ENCODE measurements at regions not wholly inside any gene's neighbourhood (a gene's known extent, or its start where the extent isn't known, plus 50 kb on each side); places are given as distances from the start of the nearest gene placed in this dataset.
"Not testable (repeated sequence)": the region's sequence is repeated elsewhere in the genome, so short reads cannot be mapped to it uniquely, and the experiment has no call there.

DNA sequence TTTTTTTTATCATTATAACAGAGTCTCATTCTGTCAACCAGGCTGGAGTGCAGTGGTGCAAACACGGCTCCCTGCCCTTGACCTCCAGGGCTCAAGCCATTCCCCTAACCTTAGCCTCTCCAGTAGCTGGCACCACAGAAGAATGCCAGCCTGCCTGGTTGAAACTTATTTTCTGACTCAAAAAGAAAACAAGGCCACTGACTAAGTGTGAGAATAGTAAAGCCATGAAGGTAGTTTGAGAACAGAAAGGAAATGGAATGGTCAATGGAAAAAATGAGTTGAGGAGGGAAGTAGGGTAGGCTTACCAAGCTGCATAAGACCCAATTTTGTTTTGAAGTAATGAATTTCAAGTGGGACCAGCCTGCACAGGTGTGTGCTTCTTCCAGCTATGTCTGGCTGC, 82.8 kb upstream of the RORB start:
- intact Hi-C loops (cut with DNase I): no loop called here
- 55 to 87% (median 77%) methylated on average over 1 of the region's 1 CpG for WGBS, 4 donors
- H3K27ac ChIP-seq: no peak overlapping the region
- H3K4me3 ChIP-seq: no peak overlapping the region
- no peaks in the 10 kb centered on the region for H3K4me1 ChIP-seq
- TF ChIP-seq, protein P1, sequence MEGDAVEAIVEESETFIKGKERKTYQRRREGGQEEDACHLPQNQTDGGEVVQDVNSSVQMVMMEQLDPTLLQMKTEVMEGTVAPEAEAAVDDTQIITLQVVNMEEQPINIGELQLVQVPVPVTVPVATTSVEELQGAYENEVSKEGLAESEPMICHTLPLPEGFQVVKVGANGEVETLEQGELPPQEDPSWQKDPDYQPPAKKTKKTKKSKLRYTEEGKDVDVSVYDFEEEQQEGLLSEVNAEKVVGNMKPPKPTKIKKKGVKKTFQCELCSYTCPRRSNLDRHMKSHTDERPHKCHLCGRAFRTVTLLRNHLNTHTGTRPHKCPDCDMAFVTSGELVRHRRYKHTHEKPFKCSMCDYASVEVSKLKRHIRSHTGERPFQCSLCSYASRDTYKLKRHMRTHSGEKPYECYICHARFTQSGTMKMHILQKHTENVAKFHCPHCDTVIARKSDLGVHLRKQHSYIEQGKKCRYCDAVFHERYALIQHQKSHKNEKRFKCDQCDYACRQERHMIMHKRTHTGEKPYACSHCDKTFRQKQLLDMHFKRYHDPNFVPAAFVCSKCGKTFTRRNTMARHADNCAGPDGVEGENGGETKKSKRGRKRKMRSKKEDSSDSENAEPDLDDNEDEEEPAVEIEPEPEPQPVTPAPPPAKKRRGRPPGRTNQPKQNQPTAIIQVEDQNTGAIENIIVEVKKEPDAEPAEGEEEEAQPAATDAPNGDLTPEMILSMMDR (IDR thresholded peaks at IDR 0.05): no peak
- no peak for TF ChIP-seq POLR2A (IDR thresholded peaks at IDR 0.05)
- H3K27me3 ChIP-seq: no peaks in the 10 kb centered on the region
- no peaks in the 10 kb centered on the region for H3K9me3 ChIP-seq
- ATAC-seq (no peak), DNase-seq (no peak)
- H3K36me3 ChIP-seq: no peaks in the 10 kb centered on the region

DNA sequence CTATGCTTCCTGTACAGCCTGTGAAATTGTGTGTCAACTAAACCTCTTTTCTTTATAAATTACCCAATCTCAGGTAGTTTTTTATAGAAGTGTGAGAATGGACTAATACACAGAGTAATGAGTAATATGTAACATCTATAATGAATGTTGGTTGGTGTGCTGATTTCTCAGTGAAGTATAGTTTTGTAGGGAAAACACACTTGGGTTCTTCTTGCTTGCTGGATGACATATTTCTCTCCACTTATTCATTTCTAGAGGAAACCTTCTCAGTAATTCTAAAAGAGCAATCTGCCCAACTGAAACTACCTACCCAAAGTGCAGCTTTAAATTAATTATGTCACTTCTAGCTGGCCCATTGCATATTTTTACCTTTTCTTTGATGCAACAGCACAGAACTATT, 81.1 kb upstream of the RORB start:
- no peak for ATAC-seq
- Histone ChIP-seq H3K27me3 (no peaks in the 10 kb centered on the region), H3K36me3 (no peaks in the 10 kb centered on the region), H3K27ac (no peak overlapping the region), H3K4me1 (no peaks in the 10 kb centered on the region), H3K4me3 (no peak overlapping the region), H3K9me3 (no peaks in the 10 kb centered on the region)
- TF ChIP-seq, protein P1 (IDR thresholded peaks at IDR 0.05): no peak
- TF ChIP-seq POLR2A (IDR thresholded peaks at IDR 0.05): no peak
- intact Hi-C loops (cut with DNase I): no loop called here
- no peak for DNase-seq

DNA sequence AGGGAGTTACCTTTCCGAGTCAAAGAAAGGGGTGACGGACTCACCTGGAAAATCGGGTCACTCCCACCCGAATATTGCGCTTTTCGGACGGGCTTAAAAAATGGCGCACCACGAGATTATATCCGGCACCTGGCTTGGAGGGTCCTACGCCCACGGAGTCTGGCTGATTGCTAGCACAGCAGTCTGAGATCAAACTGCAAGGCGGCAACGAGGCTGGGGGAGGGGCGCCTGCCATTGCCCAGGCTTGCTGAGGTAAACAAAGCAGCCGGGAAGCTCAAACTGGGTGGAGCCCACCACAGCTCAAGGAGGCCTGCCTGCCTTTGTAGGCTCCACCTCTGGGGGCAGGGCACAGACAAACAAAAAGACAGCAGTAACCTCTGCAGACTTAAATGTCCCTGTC, 72.6 kb upstream of the RORB start:
- DNase-seq: peak in 1 of 5 donors; percentile 32
- H3K4me3 ChIP-seq; H3K9me3 ChIP-seq; H3K4me1 ChIP-seq; H3K27me3 ChIP-seq; intact Hi-C loops (cut with DNase I); H3K27ac ChIP-seq; ATAC-seq; H3K36me3 ChIP-seq: not testable (repeated sequence)
- 81 to 87% (median 82%) methylated on average over 15 to 16 of the region's 16 CpGs for WGBS, 4 donors

GRCh38 chr9:74431467-74431866, 65.7 kb upstream of the RORB start:
- Histone ChIP-seq H3K27ac (no peak overlapping the region), H3K9me3 (no peaks in the 10 kb centered on the region), H3K27me3 (no peaks in the 10 kb centered on the region), H3K36me3 (no peaks in the 10 kb centered on the region), H3K4me1 (no peaks in the 10 kb centered on the region), H3K4me3 (no peak overlapping the region)
- ATAC-seq: no peak
- DNase-seq: no peak
- intact Hi-C loops (cut with DNase I): no loop called here
- TF ChIP-seq POLR2A (IDR thresholded peaks at IDR 0.05): no peak
- TF ChIP-seq, protein P1 (IDR thresholded peaks at IDR 0.05): no peak
- 67 to 83% (median 78%) methylated on average over 1 of the region's 1 CpG for WGBS, 4 donors

DNA sequence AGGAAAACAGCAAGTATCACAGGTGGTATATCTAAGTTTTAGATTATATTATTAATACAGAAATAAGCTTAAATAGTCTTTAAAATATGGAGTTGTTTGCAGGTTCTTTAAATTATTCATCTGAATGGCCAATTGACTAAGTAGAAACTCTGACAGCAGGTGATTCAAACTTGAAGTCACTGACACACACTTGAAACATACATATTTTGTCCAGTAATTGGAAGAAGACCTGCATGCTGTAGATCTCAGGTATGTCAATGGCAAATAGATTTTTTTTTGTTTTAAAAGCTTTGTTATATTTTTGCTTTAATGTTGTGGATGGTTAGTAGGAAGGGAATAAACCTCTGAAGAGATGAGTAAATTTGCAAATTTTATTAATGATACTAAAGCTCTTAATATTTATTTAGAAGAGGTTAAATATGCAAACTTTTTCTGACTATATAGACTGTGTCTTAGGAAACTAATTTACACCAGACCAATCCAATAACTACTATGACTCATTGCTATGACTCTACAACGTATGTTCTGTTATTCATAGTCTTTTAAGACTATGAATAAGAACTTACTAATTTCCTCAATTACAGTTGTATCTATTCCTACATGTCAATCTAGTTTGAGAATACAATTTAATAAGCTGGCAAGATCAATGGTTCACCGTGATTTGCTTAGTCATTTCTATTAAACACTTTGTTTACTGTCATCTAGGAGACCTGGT, 53.9 kb upstream of the RORB start:
- Histone ChIP-seq H3K27me3 (no peaks in the 10 kb centered on the region), H3K36me3 (no peaks in the 10 kb centered on the region), H3K4me3 (no peak overlapping the region), H3K9me3 (no peaks in the 10 kb centered on the region), H3K27ac (no peak overlapping the region), H3K4me1 (peaks cover 0 to 11% (median 0%) of the 10 kb centered on the region in 12 donors)
- intact Hi-C loops (cut with DNase I): loop anchor here in 1 of 10 donors (10.0 kb wide), 1 partner anchor 62 kb away; no protein-coding TSS in a partner anchor
- WGBS, 4 donors: 62 to 74% (median 68%) methylated on average over 2 of the region's 2 CpGs
- TF ChIP-seq, protein P1 (IDR thresholded peaks at IDR 0.05): no peak
- TF ChIP-seq POLR2A (IDR thresholded peaks at IDR 0.05): no peak
- ATAC-seq (no peak), DNase-seq (no peak)

All from heart left ventricle (tissue), 16 donors.